Gastroesophageal sphincter (tissue), 4 donors: ENCODE measurements at regions not wholly inside any gene's neighbourhood (a gene's known extent, or its start where the extent isn't known, plus 50 kb on each side); places are given as distances from the start of the nearest gene placed in this dataset.

Source experiments
- ATAC-seq: fragments of 150-250 bp; one replicate; pipeline ENCODE4 v1.9.1; 2016; ENCODE audit warnings: mild to moderate bottlenecking, moderate library complexity
- H3K27ac ChIP-seq, 4 donors: fragments of 200-600 bp; sonication (generic) in 3 of 4; 1 replicate in 3 of 4; 2 replicates in 1 of 4; pipeline ENCODE4 v1.5.1; 2016 to 2019
- H3K27me3 ChIP-seq: fragments of 200-600 bp; sonication (generic); one replicate; pipeline ENCODE4 v1.5.1; 2019
- H3K36me3 ChIP-seq, 2 donors: fragments of 200-600 bp; sonication (generic); one replicate each; pipeline ENCODE4 v1.5.1; 2019; ENCODE audit warnings: control low read depth in 1 of 2
- H3K4me1 ChIP-seq, 3 donors: fragments of 200-600 bp; sonication (generic); 1 replicate in 2 of 3; 2 replicates in 1 of 3; pipeline ENCODE4 v1.5.1; 2016 to 2019; ENCODE audit warnings: control low read depth in 2 of 3
- H3K4me3 ChIP-seq, 2 donors: fragments of 200-600 bp; sonication (generic); one replicate each; pipeline ENCODE4 v1.5.1; 2019; ENCODE audit warnings: mild to moderate bottlenecking in 1 of 2, moderate library complexity in 1 of 2
- H3K9me3 ChIP-seq, 3 donors: fragments of 200-600 bp; sonication (generic); one replicate each; pipeline ENCODE4 v1.5.1; 2017 to 2019; ENCODE audit warnings: control low read depth in 2 of 3
- CTCF ChIP-seq, 4 experiments: fragments of 200-600 bp in 2 of 4; fragments of 450-650 bp in 2 of 4; sonication (generic) in 1 of 4; IDR thresholded peaks; one replicate each; pipeline ENCODE4 v1.5.1; 2017 to 2019; ENCODE audit warnings: antibody characterized with exemption in 4 of 4, mild to moderate bottlenecking in 2 of 4, moderate library complexity in 2 of 4
- EP300 ChIP-seq: sonication (generic); formaldehyde crosslinking; IDR thresholded peaks from one replicate; pipeline ENCODE4 v1.6.1; 2017; ENCODE audit warnings: antibody characterized with exemption, mild to moderate bottlenecking
- POLR2A ChIP-seq, 2 donors: fragments of 450-650 bp; IDR thresholded peaks; one replicate each; pipeline ENCODE4 v1.6.1; 2017; ENCODE audit warnings: antibody characterized with exemption in 2 of 2, mild to moderate bottlenecking in 2 of 2, moderate library complexity in 1 of 2
- POLR2AphosphoS5 ChIP-seq: sonication (generic); formaldehyde crosslinking; IDR thresholded peaks from one replicate; pipeline ENCODE4 v1.6.1; 2017; ENCODE audit warnings: antibody characterized with exemption
- WGBS, 2 donors: methylation state at CpG; one replicate each; pipeline ENCODE4 v1.1.5; 2018; ENCODE audit warnings: low coverage in 1 of 2; 5-methylcytosine and 5-hydroxymethylcytosine counted together

GRCh38 chr12:66910366-66910974, 231.6 kb upstream of the GRIP1 start:
- 87 to 92% methylated on average over 5 of the region's 7 CpGs for WGBS, 2 donors
- no peak for ATAC-seq
- H3K4me3 ChIP-seq: no peak overlapping the region
- TF ChIP-seq POLR2A (IDR thresholded peaks at IDR 0.05) (no peak), EP300 (no peak), POLR2AphosphoS5 (no peak), CTCF (IDR thresholded peaks at IDR 0.05) (no peak)
- H3K4me1 ChIP-seq: no peaks in the 10 kb centered on the region
- no peak overlapping the region for H3K27ac ChIP-seq
- H3K36me3 ChIP-seq: no peaks in the 10 kb centered on the region
- no peaks in the 10 kb centered on the region for H3K9me3 ChIP-seq
- H3K27me3 ChIP-seq: no peaks in the 10 kb centered on the region

GRCh38 chr12:66915306-66915904, 236.5 kb upstream of the GRIP1 start:
- no peak for TF ChIP-seq POLR2A (IDR thresholded peaks at IDR 0.05)
- no peak for TF ChIP-seq POLR2AphosphoS5
- TF ChIP-seq EP300: no peak
- no peak for TF ChIP-seq CTCF (IDR thresholded peaks at IDR 0.05)
- H3K27me3 ChIP-seq: no peaks in the 10 kb centered on the region
- WGBS, 2 donors: 81 to 87% methylated on average over 6 of the region's 6 CpGs
- H3K9me3 ChIP-seq: no peaks in the 10 kb centered on the region
- no peak overlapping the region for H3K4me3 ChIP-seq
- ATAC-seq: no peak
- H3K36me3 ChIP-seq: no peaks in the 10 kb centered on the region
- H3K27ac ChIP-seq: no peak overlapping the region
- H3K4me1 ChIP-seq: no peaks in the 10 kb centered on the region

GRCh38 chr12:66916189-66916588, 237.3 kb upstream of the GRIP1 start:
- 89 to 92% methylated on average over 2 to 3 of the region's 3 CpGs for WGBS, 2 donors

GRCh38 chr12:66919466-66919865, 240.6 kb upstream of the GRIP1 start:
- TF ChIP-seq POLR2AphosphoS5 (no peak), POLR2A (IDR thresholded peaks at IDR 0.05) (no peak), CTCF (IDR thresholded peaks at IDR 0.05) (no peak), EP300 (no peak)
- H3K4me1 ChIP-seq: no peaks in the 10 kb centered on the region
- ATAC-seq: no peak
- H3K9me3 ChIP-seq: no peaks in the 10 kb centered on the region
- no peaks in the 10 kb centered on the region for H3K27me3 ChIP-seq
- whole genome bisulfite sequencing, 2 donors: 74 to 95% methylated on average over 1 to 2 of the region's 2 CpGs
- no peak overlapping the region for H3K4me3 ChIP-seq
- H3K36me3 ChIP-seq: no peaks in the 10 kb centered on the region
- no peak overlapping the region for H3K27ac ChIP-seq

More at GRCh38 chr12:66916189-66916588, 237.3 kb upstream of the GRIP1 start:
- no peaks in the 10 kb centered on the region for H3K27me3 ChIP-seq
- no peak overlapping the region for H3K4me3 ChIP-seq
- no peak for TF ChIP-seq CTCF (IDR thresholded peaks at IDR 0.05)
- TF ChIP-seq POLR2AphosphoS5: no peak
- TF ChIP-seq POLR2A (IDR thresholded peaks at IDR 0.05): no peak
- TF ChIP-seq EP300: no peak
- no peaks in the 10 kb centered on the region for H3K36me3 ChIP-seq
- no peaks in the 10 kb centered on the region for H3K9me3 ChIP-seq
- no peak for ATAC-seq
- no peak overlapping the region for H3K27ac ChIP-seq
- no peaks in the 10 kb centered on the region for H3K4me1 ChIP-seq

- Histone ChIP-seq H3K9me3 (no peaks in the 10 kb centered on the region), H3K36me3 (no peaks in the 10 kb centered on the region), H3K27me3 (no peaks in the 10 kb centered on the region), H3K27ac (no peak overlapping the region), H3K4me3 (no peak overlapping the region), H3K4me1 (no peaks in the 10 kb centered on the region)
- WGBS, 2 donors: 92% methylated on average over 3 of the region's 3 CpGs
- TF ChIP-seq POLR2A (IDR thresholded peaks at IDR 0.05) (no peak), POLR2AphosphoS5 (no peak), EP300 (no peak), CTCF (IDR thresholded peaks at IDR 0.05) (no peak)
- no peak for ATAC-seq
These were observed 241.3 kb upstream of the GRIP1 start for GRCh38 chr12:66920205-66920604.
